Stimulated activated naive CD8-positive, alpha-beta T cell treated with anti-CD3 and anti-CD28 coated beads, Interleukin-15, Interleukin-2, amounts not matched to agents 100 ng/mL and 50 ng/mL, for 24 hours (primary cell): ENCODE measurements at regions not wholly inside any gene's neighbourhood (a gene's known extent, or its start where the extent isn't known, plus 50 kb on each side); places are given as distances from the start of the nearest gene placed in this dataset.
"Not testable (repeated sequence)": the region's sequence is repeated elsewhere in the genome, so short reads cannot be mapped to it uniquely, and the experiment has no call there.

ENCODE experiments used
- H3K27ac Mint-ChIP-seq: one replicate; pipeline ENCODE4 v1.8.0; 2021; ENCODE audit warnings: mild to moderate bottlenecking, mixed read lengths
- H3K27me3 Mint-ChIP-seq: one replicate; pipeline ENCODE4 v1.8.0; 2021; ENCODE audit warnings: mixed read lengths
- H3K36me3 Mint-ChIP-seq: one replicate; pipeline ENCODE4 v1.8.0; 2021; ENCODE audit warnings: low read depth, mixed read lengths
- H3K4me1 Mint-ChIP-seq: one replicate; pipeline ENCODE4 v1.8.0; 2021; ENCODE audit warnings: low read depth, mixed read lengths
- H3K4me3 Mint-ChIP-seq: one replicate; pipeline ENCODE4 v1.8.0; 2021; ENCODE audit warnings: mild to moderate bottlenecking, mixed read lengths
- H3K9me3 Mint-ChIP-seq: one replicate; pipeline ENCODE4 v1.8.0; 2021; ENCODE audit warnings: mixed read lengths

- Mint-ChIP-seq H3K4me1 (no peaks in the 10 kb centered on the region), H3K36me3 (no peaks in the 10 kb centered on the region), H3K9me3 (no peaks in the 10 kb centered on the region), H3K4me3 (no peak overlapping the region), H3K27ac (no peak overlapping the region), H3K27me3 (peaks cover 3% of the 10 kb centered on the region)
Observed at GRCh38 chr3:13766128-13766527, 113.7 kb downstream of the WNT7A start.

GRCh38 chr3:13764161-13764560, 115.7 kb downstream of the WNT7A start:
- Mint-ChIP-seq H3K4me1 (no peaks in the 10 kb centered on the region), H3K9me3 (no peaks in the 10 kb centered on the region), H3K27me3 (peaks cover 13% of the 10 kb centered on the region), H3K4me3 (no peak overlapping the region), H3K27ac (no peak overlapping the region), H3K36me3 (no peaks in the 10 kb centered on the region)

- Mint-ChIP-seq H3K27me3 (peaks cover 17% of the 10 kb centered on the region), H3K27ac (no peak overlapping the region), H3K4me1 (no peaks in the 10 kb centered on the region), H3K4me3 (no peak overlapping the region), H3K9me3 (no peaks in the 10 kb centered on the region), H3K36me3 (no peaks in the 10 kb centered on the region)
Observed at GRCh38 chr3:13762906-13763305, 117.0 kb downstream of the WNT7A start.

GRCh38 chr3:13750731-13751130, 129.1 kb downstream of the WNT7A start:
- no peak overlapping the region for H3K4me3 Mint-ChIP-seq
- H3K27ac Mint-ChIP-seq, result no peak overlapping the region
- no peaks in the 10 kb centered on the region for H3K36me3 Mint-ChIP-seq
- H3K9me3 Mint-ChIP-seq, result peaks cover 10% of the 10 kb centered on the region
- H3K27me3 Mint-ChIP-seq, result peaks cover 6% of the 10 kb centered on the region
- no peaks in the 10 kb centered on the region for H3K4me1 Mint-ChIP-seq

GRCh38 chr3:13750215-13750614, 129.7 kb downstream of the WNT7A start:
- no peak overlapping the region for H3K27ac Mint-ChIP-seq
- H3K4me1 Mint-ChIP-seq, result no peaks in the 10 kb centered on the region
- no peaks in the 10 kb centered on the region for H3K36me3 Mint-ChIP-seq
- peaks cover 6% of the 10 kb centered on the region for H3K27me3 Mint-ChIP-seq
- no peak overlapping the region for H3K4me3 Mint-ChIP-seq
- H3K9me3 Mint-ChIP-seq, result peaks cover 5% of the 10 kb centered on the region

GRCh38 chr3:13749063-13749764, 130.7 kb downstream of the WNT7A start:
- no peaks in the 10 kb centered on the region for H3K4me1 Mint-ChIP-seq
- no peaks in the 10 kb centered on the region for H3K9me3 Mint-ChIP-seq
- H3K4me3 Mint-ChIP-seq, result no peak overlapping the region
- H3K27ac Mint-ChIP-seq, result no peak overlapping the region
- no peaks in the 10 kb centered on the region for H3K36me3 Mint-ChIP-seq
- peaks cover 6% of the 10 kb centered on the region for H3K27me3 Mint-ChIP-seq

- Mint-ChIP-seq H3K27ac (no peak overlapping the region), H3K36me3 (no peaks in the 10 kb centered on the region), H3K4me1 (no peaks in the 10 kb centered on the region), H3K27me3 (peaks cover 6% of the 10 kb centered on the region), H3K4me3 (no peak overlapping the region), H3K9me3 (no peaks in the 10 kb centered on the region)
Observed at GRCh38 chr3:13748276-13748879, 131.5 kb downstream of the WNT7A start.

- no peak overlapping the region for H3K27ac Mint-ChIP-seq
- no peaks in the 10 kb centered on the region for H3K36me3 Mint-ChIP-seq
- H3K4me1 Mint-ChIP-seq, result no peaks in the 10 kb centered on the region
- H3K4me3 Mint-ChIP-seq, result no peak overlapping the region
- no peaks in the 10 kb centered on the region for H3K9me3 Mint-ChIP-seq
- peaks cover 6% of the 10 kb centered on the region for H3K27me3 Mint-ChIP-seq
Observed at GRCh38 chr3:13747627-13748026, 132.2 kb downstream of the WNT7A start.

GRCh38 chr3:13746385-13746784, 133.5 kb downstream of the WNT7A start:
- Mint-ChIP-seq H3K4me1 (no peaks in the 10 kb centered on the region), H3K4me3 (no peak overlapping the region), H3K27me3 (peaks cover 14% of the 10 kb centered on the region), H3K36me3 (no peaks in the 10 kb centered on the region), H3K27ac (no peak overlapping the region), H3K9me3 (peaks cover 8% of the 10 kb centered on the region)

- Mint-ChIP-seq H3K9me3 (peaks cover 8% of the 10 kb centered on the region), H3K36me3 (no peaks in the 10 kb centered on the region)
Observed at GRCh38 chr3:13745636-13746035, 134.2 kb downstream of the WNT7A start.

GRCh38 chr3:13740795-13741194, 139.1 kb downstream of the WNT7A start:
- H3K36me3 Mint-ChIP-seq, result no peaks in the 10 kb centered on the region

More at GRCh38 chr3:13745636-13746035, 134.2 kb downstream of the WNT7A start:
- Mint-ChIP-seq H3K27ac (no peak overlapping the region), H3K4me3 (no peak overlapping the region), H3K27me3 (peaks cover 21% of the 10 kb centered on the region), H3K4me1 (no peaks in the 10 kb centered on the region)

GRCh38 chr3:13733726-13734125, 146.1 kb downstream of the WNT7A start:
- Mint-ChIP-seq H3K27me3 (peaks cover 52% of the 10 kb centered on the region), H3K9me3 (peaks cover 16% of the 10 kb centered on the region)
- not testable (repeated sequence) for H3K27ac Mint-ChIP-seq, H3K36me3 Mint-ChIP-seq, H3K4me1 Mint-ChIP-seq, H3K4me3 Mint-ChIP-seq

More at GRCh38 chr3:13740795-13741194, 139.1 kb downstream of the WNT7A start:
- H3K9me3 Mint-ChIP-seq, result peaks cover 17% of the 10 kb centered on the region
- H3K27ac Mint-ChIP-seq, result no peak overlapping the region
- peaks cover 20% of the 10 kb centered on the region for H3K27me3 Mint-ChIP-seq
- H3K4me3 Mint-ChIP-seq, result no peak overlapping the region
- no peaks in the 10 kb centered on the region for H3K4me1 Mint-ChIP-seq

- Mint-ChIP-seq H3K4me1 (no peaks in the 10 kb centered on the region), H3K9me3 (peaks cover 7% of the 10 kb centered on the region), H3K27me3 (peaks cover 52% of the 10 kb centered on the region), H3K27ac (no peak overlapping the region), H3K36me3 (no peaks in the 10 kb centered on the region), H3K4me3 (no peak overlapping the region)
Observed at GRCh38 chr3:13728487-13728886, 151.4 kb downstream of the WNT7A start.

- Mint-ChIP-seq H3K9me3 (peaks cover 12% of the 10 kb centered on the region), H3K27me3 (peaks cover 46% of the 10 kb centered on the region), H3K4me1 (no peaks in the 10 kb centered on the region), H3K27ac (no peak overlapping the region), H3K4me3 (no peak overlapping the region), H3K36me3 (no peaks in the 10 kb centered on the region)
Observed at GRCh38 chr3:13727890-13728289, 152.0 kb downstream of the WNT7A start.

GRCh38 chr3:13723676-13724207, 156.1 kb downstream of the WNT7A start:
- Mint-ChIP-seq H3K36me3 (no peaks in the 10 kb centered on the region), H3K4me1 (no peaks in the 10 kb centered on the region), H3K27me3 (peaks cover 13% of the 10 kb centered on the region), H3K9me3 (peaks cover 19% of the 10 kb centered on the region), H3K27ac (no peak overlapping the region), H3K4me3 (no peak overlapping the region)
